T-helper 2 cell treated with Interferon-gamma antibody and Interleukin-4, amounts not matched to agents 5 μg/mL and 100 μg/mL, for 36 hours (primary cell): ENCODE measurements at regions not wholly inside any gene's neighbourhood (a gene's known extent, or its start where the extent isn't known, plus 50 kb on each side); places are given as distances from the start of the nearest gene placed in this dataset.

Experiments used
- DNase-seq: peaks from one replicate; pipeline ENCODE4 v3.0.0; 2021; ENCODE audit warnings: low spot score
- H3K27ac Mint-ChIP-seq: one replicate; pipeline ENCODE4 v1.8.0; 2021; ENCODE audit warnings: mild to moderate bottlenecking, mixed read lengths
- H3K27me3 Mint-ChIP-seq: one replicate; pipeline ENCODE4 v1.8.0; 2021; ENCODE audit warnings: low read depth, mixed read lengths
- H3K36me3 Mint-ChIP-seq: one replicate; pipeline ENCODE4 v1.8.0; 2021; ENCODE audit warnings: low read depth, mixed read lengths
- H3K4me1 Mint-ChIP-seq: one replicate; pipeline ENCODE4 v1.8.0; 2021; ENCODE audit warnings: low read depth, mixed read lengths
- H3K4me3 Mint-ChIP-seq: one replicate; pipeline ENCODE4 v1.8.0; 2022; ENCODE audit warnings: mild to moderate bottlenecking, moderate library complexity, mixed read lengths
- H3K9me3 Mint-ChIP-seq: one replicate; pipeline ENCODE4 v1.8.0; 2021; ENCODE audit warnings: mixed read lengths

DNA sequence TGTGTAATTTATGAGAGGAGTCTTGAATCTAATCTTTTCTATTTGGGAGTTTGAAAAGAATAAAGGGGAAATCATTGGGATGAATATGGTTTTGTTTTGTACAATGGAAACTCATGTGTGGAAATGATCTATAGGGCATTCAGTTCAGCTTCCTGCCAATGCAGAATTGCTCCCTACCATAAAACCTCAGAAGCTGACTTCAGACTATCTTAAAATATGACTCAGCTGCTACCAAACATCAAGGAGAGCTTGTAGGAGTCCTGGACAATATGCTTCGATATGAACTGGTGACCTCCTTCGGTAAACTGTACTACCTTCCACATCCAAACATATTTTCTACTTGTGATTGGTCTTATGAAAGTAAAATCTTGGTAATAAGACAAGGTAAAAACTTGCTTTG is 160.6 kb downstream of the CAPZA3 start:
- no peaks in the 10 kb centered on the region for H3K4me1 Mint-ChIP-seq
- no peak overlapping the region for H3K27ac Mint-ChIP-seq
- H3K36me3 Mint-ChIP-seq = no peaks in the 10 kb centered on the region
- H3K27me3 Mint-ChIP-seq = no peaks in the 10 kb centered on the region
- DNase-seq = no peak
- H3K4me3 Mint-ChIP-seq = no peak overlapping the region
- peaks cover 5% of the 10 kb centered on the region for H3K9me3 Mint-ChIP-seq

- Mint-ChIP-seq H3K9me3 (no peaks in the 10 kb centered on the region), H3K36me3 (no peaks in the 10 kb centered on the region), H3K27ac (no peak overlapping the region), H3K27me3 (no peaks in the 10 kb centered on the region), H3K4me3 (no peak overlapping the region), H3K4me1 (no peaks in the 10 kb centered on the region)
- no peak for DNase-seq
These were observed 161.2 kb downstream of the CAPZA3 start for GRCh38 chr12:18899162-18899561.

DNA sequence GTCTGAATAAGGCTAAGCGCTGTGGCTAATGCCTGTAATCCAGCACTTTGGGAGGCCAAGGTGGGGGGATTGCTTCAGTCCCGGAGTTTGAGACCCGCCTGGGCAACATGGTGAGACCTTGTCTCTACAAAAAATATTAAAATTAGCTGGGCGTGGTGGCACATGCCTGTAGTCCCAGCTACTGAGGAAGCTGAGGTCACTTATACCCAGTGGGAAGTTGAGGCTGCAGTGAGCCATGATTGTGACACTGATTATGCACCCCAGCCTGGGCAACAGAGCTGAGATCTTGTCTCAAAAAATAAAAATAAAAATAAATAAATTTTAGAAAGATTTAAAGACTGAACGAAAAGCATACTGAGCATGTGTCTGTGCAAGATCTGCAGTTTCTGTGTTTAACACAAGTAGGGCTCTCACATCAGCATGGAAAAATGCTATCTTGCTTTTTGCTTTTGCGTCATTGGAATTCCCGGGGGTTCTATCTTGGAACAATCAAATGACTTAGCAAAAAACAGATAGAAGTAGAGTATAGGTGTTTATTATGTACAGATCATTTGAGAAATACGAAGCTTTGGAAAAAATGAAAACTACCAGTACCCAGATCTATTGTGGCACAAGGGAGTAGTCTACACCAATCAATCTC is 161.9 kb downstream of the CAPZA3 start:
- no peak for DNase-seq
- Mint-ChIP-seq H3K9me3 (no peaks in the 10 kb centered on the region), H3K4me1 (no peaks in the 10 kb centered on the region), H3K4me3 (no peak overlapping the region), H3K27me3 (no peaks in the 10 kb centered on the region), H3K27ac (no peak overlapping the region), H3K36me3 (no peaks in the 10 kb centered on the region)

DNA sequence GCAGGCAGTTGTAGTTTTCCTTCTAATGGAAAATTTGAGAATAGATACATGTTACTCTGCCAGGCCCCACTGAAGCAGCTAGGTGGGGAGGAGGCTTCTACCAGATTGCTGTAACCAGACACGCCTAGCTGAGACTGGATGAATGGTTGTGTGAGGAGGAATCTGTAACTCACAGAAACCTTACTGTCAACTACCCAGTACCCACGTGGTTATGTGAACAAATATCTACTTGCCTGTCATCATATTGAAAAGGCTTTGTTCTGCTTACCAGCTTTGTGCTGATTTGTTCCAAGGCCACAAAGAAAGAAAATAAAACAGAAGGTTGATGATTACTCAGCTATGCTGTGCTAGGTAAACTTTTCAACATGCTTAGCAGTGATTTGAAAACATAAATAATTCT is 167.2 kb downstream of the CAPZA3 start:
- Mint-ChIP-seq H3K4me3 (no peak overlapping the region), H3K36me3 (no peaks in the 10 kb centered on the region), H3K9me3 (no peaks in the 10 kb centered on the region), H3K27ac (no peak overlapping the region), H3K4me1 (no peaks in the 10 kb centered on the region), H3K27me3 (no peaks in the 10 kb centered on the region)
- no peak for DNase-seq

DNA sequence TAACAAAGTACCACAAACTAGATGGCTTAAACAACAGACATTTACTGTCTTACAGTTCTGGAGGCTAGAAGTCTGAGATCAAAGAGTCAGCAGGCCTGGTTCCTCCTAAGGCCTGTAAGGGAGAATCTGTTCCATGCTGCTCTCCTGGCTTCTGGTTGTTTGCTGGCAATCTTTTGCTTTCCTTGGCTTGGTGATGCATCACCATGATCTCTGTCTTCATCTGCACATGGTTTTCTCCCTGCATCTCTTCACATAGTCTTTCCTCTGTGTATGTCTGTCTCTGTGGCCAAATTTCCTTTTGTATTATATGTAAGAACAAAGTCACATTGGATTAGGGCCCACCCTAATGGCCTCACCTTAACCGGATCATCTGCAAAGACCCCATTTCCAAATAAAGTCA is 168.5 kb downstream of the CAPZA3 start:
- H3K9me3 Mint-ChIP-seq = no peaks in the 10 kb centered on the region
- no peaks in the 10 kb centered on the region for H3K36me3 Mint-ChIP-seq
- no peak overlapping the region for H3K4me3 Mint-ChIP-seq
- no peaks in the 10 kb centered on the region for H3K27me3 Mint-ChIP-seq
- DNase-seq = no peak
- no peaks in the 10 kb centered on the region for H3K4me1 Mint-ChIP-seq
- H3K27ac Mint-ChIP-seq = no peak overlapping the region

DNA sequence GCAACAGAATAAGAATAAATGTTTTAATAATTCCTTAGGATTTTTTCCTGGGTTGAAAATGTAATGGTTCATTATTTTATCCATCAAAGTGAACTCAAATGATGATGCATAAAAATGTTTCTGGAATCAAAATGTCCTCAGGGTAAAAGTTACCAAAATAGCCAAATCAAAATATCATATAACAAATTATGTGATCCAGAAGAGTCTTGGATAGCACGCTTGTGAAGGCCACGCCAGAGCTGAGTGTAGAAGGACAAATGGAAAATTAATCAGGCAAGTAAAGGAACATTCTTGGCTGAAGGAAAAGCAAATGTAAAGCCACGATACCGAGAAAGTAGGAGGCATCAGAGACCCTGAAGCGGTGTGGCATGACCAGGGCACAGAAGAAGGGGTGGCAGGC is 169.2 kb downstream of the CAPZA3 start:
- Mint-ChIP-seq H3K36me3 (no peaks in the 10 kb centered on the region), H3K4me3 (no peak overlapping the region), H3K27ac (no peak overlapping the region), H3K27me3 (no peaks in the 10 kb centered on the region), H3K4me1 (no peaks in the 10 kb centered on the region), H3K9me3 (no peaks in the 10 kb centered on the region)
- no peak for DNase-seq

- Mint-ChIP-seq H3K9me3 (no peaks in the 10 kb centered on the region), H3K27me3 (no peaks in the 10 kb centered on the region), H3K36me3 (no peaks in the 10 kb centered on the region), H3K4me1 (no peaks in the 10 kb centered on the region), H3K4me3 (no peak overlapping the region), H3K27ac (no peak overlapping the region)
- no peak for DNase-seq
These were observed 169.8 kb downstream of the CAPZA3 start for GRCh38 chr12:18907728-18908127.

DNA sequence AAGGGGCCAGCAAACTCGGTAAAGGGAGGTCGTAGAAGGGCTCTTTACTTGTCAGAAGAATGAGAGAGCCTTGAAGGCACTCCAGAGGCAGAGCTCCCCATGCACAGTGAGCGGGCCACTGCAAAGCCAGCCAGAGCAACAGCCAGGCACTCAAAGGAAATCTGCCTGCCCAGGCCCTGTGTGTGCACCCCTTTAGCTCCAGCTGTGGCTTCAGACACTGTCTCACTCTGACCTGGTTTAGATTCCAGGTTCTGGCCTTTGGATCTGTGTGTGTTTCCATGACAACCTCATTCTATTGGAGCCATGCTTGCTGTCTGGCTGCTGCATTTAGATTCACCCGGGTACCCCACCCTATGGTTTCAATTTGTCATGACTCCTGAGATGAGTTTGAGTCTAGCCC is 170.3 kb downstream of the CAPZA3 start:
- Mint-ChIP-seq H3K9me3 (peaks cover 3% of the 10 kb centered on the region), H3K27me3 (no peaks in the 10 kb centered on the region), H3K4me3 (no peak overlapping the region), H3K27ac (no peak overlapping the region), H3K4me1 (no peaks in the 10 kb centered on the region), H3K36me3 (no peaks in the 10 kb centered on the region)
- DNase-seq = no peak

DNA sequence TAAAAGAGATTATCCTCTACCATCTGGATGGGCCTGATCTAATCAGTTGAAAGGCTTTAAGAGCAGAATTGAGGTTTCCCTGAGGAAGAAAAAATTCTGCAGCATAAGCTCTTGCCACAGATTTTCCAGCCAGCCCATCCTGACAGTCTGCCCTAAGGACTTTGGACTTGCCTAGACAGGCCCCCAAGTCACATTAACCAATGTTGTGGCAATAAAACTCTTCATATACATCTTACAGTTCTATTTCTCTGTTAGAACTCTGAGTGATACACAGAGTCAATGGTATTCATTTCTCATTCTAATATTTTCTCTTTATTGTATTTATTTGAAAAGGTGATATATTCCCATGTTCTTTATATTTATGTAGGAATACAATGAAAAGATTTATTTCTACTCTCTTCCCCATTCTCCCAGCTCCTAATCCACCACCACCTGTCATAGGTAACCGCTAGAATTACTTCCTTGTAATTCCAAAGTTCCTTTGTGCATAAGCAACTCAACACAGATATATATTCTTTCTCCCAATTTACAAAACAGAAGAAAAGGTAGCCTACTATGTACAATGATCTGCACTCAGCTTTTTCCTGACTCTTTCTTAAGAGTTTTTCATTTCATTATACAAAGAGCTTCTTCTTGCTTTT is 182.1 kb downstream of the CAPZA3 start:
- H3K4me1 Mint-ChIP-seq = no peaks in the 10 kb centered on the region
- no peaks in the 10 kb centered on the region for H3K9me3 Mint-ChIP-seq
- no peaks in the 10 kb centered on the region for H3K27me3 Mint-ChIP-seq
- H3K4me3 Mint-ChIP-seq = no peak overlapping the region
- no peak overlapping the region for H3K27ac Mint-ChIP-seq
- H3K36me3 Mint-ChIP-seq = no peaks in the 10 kb centered on the region
- no peak for DNase-seq

DNA sequence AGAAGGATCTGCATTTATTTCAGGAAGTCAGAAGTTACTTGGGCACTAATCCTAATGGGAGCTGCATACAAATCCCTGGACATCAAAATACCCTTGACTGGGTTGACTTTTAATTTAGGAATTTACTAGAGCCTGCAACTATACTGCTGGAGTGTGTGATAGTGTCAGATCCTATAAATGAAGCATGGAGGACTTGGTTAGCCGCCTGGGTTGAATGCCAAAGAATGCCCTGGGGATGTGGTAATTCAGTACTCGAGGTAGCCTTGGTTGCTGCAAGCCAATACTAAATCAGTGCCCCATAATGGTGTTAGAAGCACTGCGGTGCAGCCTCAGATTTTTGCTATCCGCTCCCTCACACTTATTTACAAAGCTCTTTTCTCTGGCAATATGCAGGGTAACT is 184.9 kb downstream of the CAPZA3 start:
- H3K9me3 Mint-ChIP-seq = no peaks in the 10 kb centered on the region
- no peak overlapping the region for H3K4me3 Mint-ChIP-seq

DNA sequence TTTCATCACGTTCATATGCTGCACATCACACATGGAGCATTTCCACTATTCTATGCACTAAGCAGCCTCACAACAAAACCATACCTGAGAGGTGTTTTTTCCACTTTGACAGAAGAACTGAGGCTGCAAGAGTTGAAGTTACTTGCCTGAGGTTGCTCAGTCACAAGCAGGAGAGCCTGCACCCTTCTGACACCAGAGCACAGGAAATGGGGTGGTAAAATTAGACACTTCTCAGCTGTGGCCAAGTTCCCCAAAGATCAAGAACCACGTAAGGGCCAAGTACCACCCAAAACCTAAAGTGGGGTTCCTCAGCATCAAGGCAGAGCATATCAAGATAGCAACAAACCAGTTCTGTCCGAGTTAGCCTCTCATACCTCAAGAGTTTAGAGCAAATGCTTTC is 185.8 kb downstream of the CAPZA3 start:
- Mint-ChIP-seq H3K9me3 (no peaks in the 10 kb centered on the region), H3K4me1 (no peaks in the 10 kb centered on the region), H3K4me3 (no peak overlapping the region), H3K27ac (no peak overlapping the region), H3K27me3 (no peaks in the 10 kb centered on the region), H3K36me3 (no peaks in the 10 kb centered on the region)
- DNase-seq = no peak

More for the DNA sequence above, 184.9 kb downstream of the CAPZA3 start:
- DNase-seq = no peak
- Mint-ChIP-seq H3K4me1 (no peaks in the 10 kb centered on the region), H3K27me3 (no peaks in the 10 kb centered on the region), H3K36me3 (no peaks in the 10 kb centered on the region), H3K27ac (no peak overlapping the region)

DNA sequence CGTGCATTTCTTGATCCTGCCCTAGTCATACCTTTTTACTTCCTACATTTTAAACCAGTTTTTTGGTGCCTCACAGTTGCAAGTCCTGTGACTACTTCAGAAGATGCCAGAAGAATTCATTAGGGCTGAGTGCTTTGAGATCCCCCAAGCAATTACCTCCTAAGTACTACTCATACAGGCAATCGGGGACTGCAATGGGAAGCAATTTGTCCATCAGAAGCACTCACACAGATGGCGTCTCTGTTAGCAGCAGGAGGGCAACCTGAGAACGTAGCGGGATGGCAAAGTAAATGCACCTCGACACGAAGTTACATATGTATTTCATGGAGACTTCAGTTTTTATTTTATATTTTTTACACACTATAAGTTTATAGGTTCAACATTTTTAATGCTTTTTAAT is 188.3 kb downstream of the CAPZA3 start:
- no peaks in the 10 kb centered on the region for H3K36me3 Mint-ChIP-seq
- peaks cover 12% of the 10 kb centered on the region for H3K9me3 Mint-ChIP-seq
- H3K27ac Mint-ChIP-seq = no peak overlapping the region
- H3K4me3 Mint-ChIP-seq = no peak overlapping the region
- H3K4me1 Mint-ChIP-seq = no peaks in the 10 kb centered on the region
- no peak for DNase-seq
- no peaks in the 10 kb centered on the region for H3K27me3 Mint-ChIP-seq

- no peaks in the 10 kb centered on the region for H3K36me3 Mint-ChIP-seq
- peaks cover 18% of the 10 kb centered on the region for H3K9me3 Mint-ChIP-seq
These were observed 194.3 kb downstream of the CAPZA3 start for GRCh38 chr12:18932211-18932610.

DNA sequence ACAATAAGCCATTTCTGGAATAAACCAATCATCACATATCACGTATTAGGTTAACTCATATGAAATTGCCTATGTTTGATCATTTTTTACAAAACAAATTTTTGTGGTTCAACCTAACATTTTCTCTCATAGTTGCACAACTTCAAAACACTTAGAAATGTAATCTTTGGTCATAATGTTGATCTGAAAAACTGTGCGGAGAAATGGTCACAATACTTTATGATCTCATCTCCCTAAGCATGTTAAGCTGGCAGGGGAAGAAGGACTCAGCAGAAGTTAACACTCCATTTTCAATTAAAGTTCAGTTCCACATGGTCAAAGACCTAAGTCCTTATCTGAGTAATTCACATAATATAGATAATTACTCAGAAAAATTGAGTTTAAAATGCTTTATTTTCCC is 194.8 kb downstream of the CAPZA3 start:
- no peaks in the 10 kb centered on the region for H3K27me3 Mint-ChIP-seq
- no peak for DNase-seq
- no peak overlapping the region for H3K27ac Mint-ChIP-seq
- no peak overlapping the region for H3K4me3 Mint-ChIP-seq
- H3K36me3 Mint-ChIP-seq = no peaks in the 10 kb centered on the region
- peaks cover 18% of the 10 kb centered on the region for H3K9me3 Mint-ChIP-seq
- no peaks in the 10 kb centered on the region for H3K4me1 Mint-ChIP-seq

More at GRCh38 chr12:18932211-18932610, 194.3 kb downstream of the CAPZA3 start:
- no peak overlapping the region for H3K27ac Mint-ChIP-seq
- DNase-seq = no peak
- no peaks in the 10 kb centered on the region for H3K27me3 Mint-ChIP-seq
- no peak overlapping the region for H3K4me3 Mint-ChIP-seq
- no peaks in the 10 kb centered on the region for H3K4me1 Mint-ChIP-seq
